NCI-H146 treated with DMSO at 0.1 percent for 48 hours (cell line): ENCODE measurements at regions not wholly inside any gene's neighbourhood (a gene's known extent, or its start where the extent isn't known, plus 50 kb on each side); places are given as distances from the start of the nearest gene placed in this dataset.

ENCODE experiments used
- DNase-seq: peaks from one replicate; lab custom pipeline; 2025; ENCODE audit not compliant: unreplicated experiment; lab: John Stamatoyannopoulos, UW

GRCh38 chr14:44029933-44030332, 477.1 kb downstream of the FSCB start:
- DNase-seq: no peak

GRCh38 chr14:44027397-44027796, 479.7 kb downstream of the FSCB start:
- no peak for DNase-seq

GRCh38 chr14:44010595-44010994, 496.5 kb downstream of the FSCB start:
- no peak for DNase-seq

- DNase-seq: no peak
Observed at GRCh38 chr14:44010071-44010470, 497.0 kb downstream of the FSCB start.

GRCh38 chr14:44009642-44010041, 497.4 kb downstream of the FSCB start:
- no peak for DNase-seq

GRCh38 chr14:43988989-43989388, 518.1 kb downstream of the FSCB start:
- no peak for DNase-seq

DNA sequence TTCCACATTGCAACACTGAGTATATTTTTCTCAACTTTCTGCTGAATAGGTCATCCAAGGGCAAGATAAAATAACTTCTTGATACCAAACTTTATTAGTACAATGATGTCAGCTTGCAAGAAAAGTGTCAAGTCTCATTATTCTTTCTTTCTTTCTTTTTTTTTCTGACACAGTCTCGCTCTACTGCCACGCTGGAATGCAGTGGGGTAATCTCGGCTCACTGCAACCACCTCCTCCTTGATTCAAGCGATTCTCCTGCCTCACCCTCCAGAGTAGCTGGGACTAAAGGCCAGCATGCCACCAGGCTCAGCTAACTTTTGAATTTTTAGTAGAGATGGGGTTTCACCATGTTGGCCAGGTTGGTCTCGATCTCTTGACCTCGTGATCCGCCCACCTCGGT, 523.4 kb downstream of the FSCB start:
- no peak for DNase-seq

GRCh38 chr14:43981135-43981768, 525.8 kb downstream of the FSCB start:
- DNase-seq: no peak

DNA sequence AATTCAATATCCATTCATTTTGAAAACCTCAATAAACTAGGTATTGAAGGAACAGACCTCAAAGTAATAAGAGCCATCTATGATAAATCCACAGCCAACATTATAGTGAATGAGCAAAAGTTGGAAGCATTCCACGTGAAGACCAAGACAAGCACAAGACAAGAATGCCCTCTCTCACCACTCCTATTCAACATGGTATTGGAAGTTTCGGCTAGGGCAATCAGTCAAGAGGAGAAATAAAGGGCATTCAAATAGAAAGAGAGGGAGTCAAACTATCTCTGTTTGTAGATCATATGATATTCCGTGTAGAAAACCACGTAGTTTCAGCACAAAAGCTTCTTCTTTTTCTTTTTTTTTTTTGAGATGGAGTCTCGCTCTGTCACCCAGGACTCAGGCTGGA, 550.3 kb downstream of the FSCB start:
- DNase-seq: no peak

GRCh38 chr14:43949400-43949799, 557.7 kb downstream of the FSCB start:
- no peak for DNase-seq

- DNase-seq: no peak
Observed at GRCh38 chr14:43939836-43940235, 567.2 kb downstream of the FSCB start.

GRCh38 chr14:43938588-43939281, 568.3 kb downstream of the FSCB start:
- no peak for DNase-seq

DNA sequence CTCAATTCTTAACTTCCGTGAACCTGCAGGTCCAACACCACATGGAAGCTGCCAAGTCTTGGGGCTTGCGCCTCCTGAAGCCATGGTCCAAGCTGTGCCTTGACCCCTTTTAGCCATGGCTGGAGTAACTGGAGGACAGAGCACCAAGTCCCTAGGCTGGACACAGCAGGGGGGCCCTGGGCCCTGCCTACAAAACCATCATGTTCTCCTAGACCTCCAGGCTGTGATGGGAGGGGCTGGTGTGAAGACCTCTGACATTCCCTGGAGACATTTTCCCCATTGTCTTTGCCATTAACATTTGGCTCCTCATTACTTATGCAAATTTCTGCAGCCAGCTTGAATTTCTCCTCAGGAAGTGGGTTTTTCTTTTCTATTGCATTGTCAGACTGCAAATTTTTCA, 570.1 kb downstream of the FSCB start:
- DNase-seq: no peak

DNA sequence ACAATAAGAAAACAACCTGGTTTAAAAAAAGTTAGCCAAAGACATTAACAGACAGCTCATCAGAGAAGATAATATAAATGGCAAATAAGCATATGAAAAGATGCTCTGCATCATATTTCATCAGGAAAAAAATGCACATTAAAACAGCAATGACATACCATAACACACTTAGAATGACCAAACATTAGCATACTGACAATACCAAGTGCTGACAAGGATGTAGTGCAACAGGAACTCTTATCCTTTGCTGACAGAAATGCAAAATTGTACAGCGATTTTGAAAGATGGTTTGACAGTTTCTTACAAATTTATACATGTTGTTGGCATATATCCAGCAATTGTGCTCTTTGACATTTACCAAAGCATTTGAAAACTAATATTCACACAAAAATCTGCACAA, 573.0 kb downstream of the FSCB start:
- no peak for DNase-seq

GRCh38 chr14:43914041-43914693, 592.9 kb downstream of the FSCB start:
- DNase-seq: no peak

- DNase-seq: no peak
Observed at GRCh38 chr14:43903209-43903608, 603.9 kb downstream of the FSCB start.

- DNase-seq: peak; percentile 14
Observed at GRCh38 chr14:43901911-43902673, 605.0 kb downstream of the FSCB start.

DNA sequence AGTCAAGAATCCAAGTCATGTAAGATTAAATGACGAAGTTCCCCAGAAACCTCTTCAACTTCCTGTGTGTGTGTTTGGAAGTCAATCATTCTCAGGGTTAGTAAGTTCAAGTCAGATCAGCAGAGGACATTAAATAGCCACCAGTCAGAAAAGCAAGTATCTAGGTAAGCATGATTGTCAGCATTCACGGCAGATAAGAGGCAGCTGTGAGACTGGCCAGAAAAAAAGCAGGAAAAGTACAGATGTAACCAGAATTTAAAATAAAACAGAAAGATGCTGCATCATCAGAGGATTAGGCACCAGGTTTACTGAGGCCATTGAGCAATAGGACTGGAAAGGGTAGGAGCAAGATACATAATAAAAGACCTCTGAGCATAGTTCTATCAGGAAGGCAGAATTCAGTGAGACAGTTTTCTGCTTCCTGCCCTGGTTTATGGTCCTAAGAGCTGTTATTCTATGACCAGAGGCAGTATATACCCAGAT, 606.9 kb downstream of the FSCB start:
- no peak for DNase-seq

DNA sequence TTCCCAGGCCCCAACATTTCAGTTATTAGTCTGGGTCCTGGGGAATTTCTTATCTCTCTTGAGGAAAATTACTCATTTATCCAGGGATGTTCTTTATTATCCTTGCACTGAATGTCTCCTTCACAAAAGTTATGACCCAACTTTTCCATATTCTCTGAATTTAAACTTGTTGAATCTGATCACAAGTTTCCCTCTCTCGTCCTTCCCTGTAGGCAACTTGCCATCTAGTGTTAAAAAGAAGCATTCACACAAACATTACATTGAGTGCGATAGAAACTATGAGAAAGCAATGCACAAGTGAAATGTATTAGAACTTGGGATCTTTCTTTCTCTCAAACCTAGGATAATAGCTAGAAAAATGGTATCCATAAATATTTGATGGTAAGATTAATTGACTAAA, 608.4 kb downstream of the FSCB start:
- peak; percentile 6 for DNase-seq

DNA sequence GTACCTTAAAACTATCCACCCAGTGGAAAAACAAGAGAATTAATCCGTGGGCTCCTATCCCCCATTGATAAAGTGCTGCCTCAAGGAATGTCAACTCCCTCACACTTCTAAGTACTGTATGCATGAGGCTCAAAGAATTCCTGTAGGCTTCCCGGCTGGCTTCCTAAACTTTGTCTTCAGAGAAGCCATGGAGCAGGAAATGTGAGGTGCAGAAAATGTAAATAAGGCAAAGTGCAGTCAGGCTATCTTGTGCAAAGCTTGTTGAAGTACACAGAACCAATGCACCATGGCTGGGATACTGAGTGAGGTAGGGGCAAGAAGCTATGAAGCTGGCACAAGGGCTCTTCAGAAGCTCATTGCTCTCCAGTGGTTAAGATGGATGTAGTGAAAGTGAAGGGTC, 611.0 kb downstream of the FSCB start:
- no peak for DNase-seq

- DNase-seq: no peak
Observed at GRCh38 chr14:43894534-43894933, 612.5 kb downstream of the FSCB start.

- no peak for DNase-seq
Observed at GRCh38 chr14:43887523-43887922, 619.6 kb downstream of the FSCB start.
